Adrenal gland (tissue), 9 donors: ENCODE measurements at regions not wholly inside any gene's neighbourhood (a gene's known extent, or its start where the extent isn't known, plus 50 kb on each side); places are given as distances from the start of the nearest gene placed in this dataset.
"Not testable (repeated sequence)": the region's sequence is repeated elsewhere in the genome, so short reads cannot be mapped to it uniquely, and the experiment has no call there.

ENCODE experiments used
- DNase-seq, 7 donors: peaks; one replicate each; pipeline ENCODE4 v3.0.0-alpha.2; 2019 to 2020
- H3K27ac ChIP-seq, 5 donors: fragments of 200-600 bp; sonication (generic) in 4 of 5; 1 replicate in 3 of 5; 2 replicates in 2 of 5; pipeline versions ENCODE4 v1.5.1 to v1.8.0; 2016 to 2020; ENCODE audit warnings: mild to moderate bottlenecking in 1 of 5
- H3K27me3 ChIP-seq: fragments of 200-600 bp; 2 replicates; pipeline ENCODE4 v1.8.0; 2021
- H3K36me3 ChIP-seq, 2 donors: fragments of 200-600 bp; replicated peaks in 1 of 2; 1 replicate in 1 of 2; 2 replicates in 1 of 2; pipeline versions ENCODE4 v1.5.1 to v1.8.0; 2018 to 2022
- H3K4me1 ChIP-seq, 2 donors: fragments of 200-600 bp; replicated peaks in 1 of 2; 1 replicate in 1 of 2; 2 replicates in 1 of 2; pipeline versions ENCODE4 v1.5.1 to v1.8.0; 2018 to 2021
- H3K4me3 ChIP-seq, 4 donors: fragments of 200-600 bp; sonication (generic) in 3 of 4; one replicate each; pipeline ENCODE4 v1.5.1; 2016 to 2018
- H3K9me3 ChIP-seq, 3 donors: fragments of 200-600 bp; sonication (generic) in 1 of 3; replicated peaks in 1 of 3; 1 replicate in 2 of 3; 2 replicates in 1 of 3; pipeline versions ENCODE4 v1.5.1 to v1.8.0; 2016 to 2021
- CTCF ChIP-seq, 6 experiments: fragments of 450-650 bp in 4 of 6; fragments of 200-600 bp in 2 of 6; sonication (generic) in 1 of 6; IDR thresholded peaks; 1 replicate in 5 of 6; 2 replicates in 1 of 6; pipeline versions ENCODE4 v1.5.1 to v1.8.0; 2016 to 2021; ENCODE audit warnings: antibody characterized with exemption in 6 of 6, mild to moderate bottlenecking in 2 of 6, moderate library complexity in 1 of 6
- POLR2A ChIP-seq, 2 donors: fragments of 450-650 bp; IDR thresholded peaks; one replicate each; pipeline ENCODE4 v1.6.1; 2017; ENCODE audit warnings: antibody characterized with exemption in 2 of 2, mild to moderate bottlenecking in 2 of 2, moderate library complexity in 1 of 2
- WGBS, 4 donors: extraction: QIAGEN DNeasy Blood & Tissue Kit in 2 of 4; methylation state at CpG; one replicate each; pipeline versions ENCODE4 v1.1.5 to v1.1.7; 2013 to 2017; 5-methylcytosine and 5-hydroxymethylcytosine counted together
- intact Hi-C, 2 donors: fragments of 100-400 bp; cut with DNase I; formaldehyde crosslinking; loops; one replicate each; pipeline versions ENCODE4 v1.14.1 to v1.15.0; 2022 to 2023
- donor health status: healthy with polysubstance abuse.
- donor health status: Bipolar disorder and iron deficiency.
- donor health status: DM: yes; HTN: yes; CAD: no.
- donor health status: DM: no; HTN: no; CAD: no.
- donor health status: DM: no; HTN: no; CAD: no.

GRCh38 chr5:116730706-116731105, 156.1 kb upstream of the SEMA6A start:
- H3K4me3 ChIP-seq: no peak overlapping the region
- H3K4me1 ChIP-seq: no peaks in the 10 kb centered on the region
- DNase-seq: no peak
- intact Hi-C loops: no loop called here
- no peaks in the 10 kb centered on the region for H3K27me3 ChIP-seq
- WGBS, 4 donors: 71 to 80% (median 76%) methylated on average over 5 of the region's 5 CpGs
- no peaks in the 10 kb centered on the region for H3K36me3 ChIP-seq
- H3K9me3 ChIP-seq: no peaks in the 10 kb centered on the region
- TF ChIP-seq CTCF (IDR thresholded peaks at IDR 0.05) (no peak), POLR2A (IDR thresholded peaks at IDR 0.05) (no peak)
- no peak overlapping the region for H3K27ac ChIP-seq

DNA sequence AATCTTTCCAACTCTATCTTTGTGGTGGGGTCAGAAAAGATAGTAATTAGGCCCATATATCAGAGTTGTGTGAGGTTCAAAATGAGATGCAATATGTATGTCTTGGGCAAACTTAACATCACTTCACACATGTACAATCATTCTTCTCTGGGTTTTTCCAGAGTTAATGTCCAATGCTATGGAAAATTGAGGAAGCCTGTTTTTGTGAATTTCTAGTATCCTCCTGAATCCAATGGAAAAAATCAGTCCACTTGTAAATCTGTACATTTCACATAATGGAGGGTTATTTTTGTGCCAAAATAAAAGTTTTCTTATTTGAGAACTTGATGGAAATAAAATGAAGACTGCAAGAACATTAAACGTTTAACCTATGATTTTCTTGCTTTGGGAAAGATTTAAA, 155.6 kb upstream of the SEMA6A start:
- no peak overlapping the region for H3K27ac ChIP-seq
- no peaks in the 10 kb centered on the region for H3K27me3 ChIP-seq
- no peaks in the 10 kb centered on the region for H3K4me1 ChIP-seq
- H3K9me3 ChIP-seq: no peaks in the 10 kb centered on the region
- 71 to 84% (median 75%) methylated on average over 1 of the region's 1 CpG for WGBS, 4 donors
- H3K4me3 ChIP-seq: no peak overlapping the region
- TF ChIP-seq POLR2A (IDR thresholded peaks at IDR 0.05): no peak
- no peaks in the 10 kb centered on the region for H3K36me3 ChIP-seq
- DNase-seq: no peak
- intact Hi-C loops: no loop called here

DNA sequence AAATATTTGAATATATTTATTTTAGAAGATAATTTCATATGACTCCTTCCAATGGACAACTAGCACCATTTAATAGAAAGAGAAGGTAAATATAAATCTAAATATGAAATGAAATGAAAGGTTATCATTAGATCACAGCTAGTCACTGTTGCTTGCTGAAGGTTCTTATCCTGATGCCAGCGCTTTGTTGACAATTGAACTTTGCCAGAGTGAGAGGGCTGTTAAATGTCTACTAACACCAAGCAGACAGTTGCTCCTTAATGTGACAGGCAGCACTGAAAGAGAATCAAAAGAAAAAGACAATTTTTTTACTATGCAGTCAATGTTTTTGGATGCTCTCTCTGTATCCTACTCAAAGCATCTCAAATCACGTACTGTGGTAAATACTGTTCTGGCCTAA, 152.6 kb upstream of the SEMA6A start:
- 93 to 98% (median 93%) methylated on average over 2 of the region's 2 CpGs for WGBS, 4 donors
- H3K9me3 ChIP-seq: no peaks in the 10 kb centered on the region
- no peaks in the 10 kb centered on the region for H3K36me3 ChIP-seq
- TF ChIP-seq CTCF (IDR thresholded peaks at IDR 0.05): no peak
- no peak for TF ChIP-seq POLR2A (IDR thresholded peaks at IDR 0.05)
- no peak for DNase-seq
- no peak overlapping the region for H3K4me3 ChIP-seq
- H3K4me1 ChIP-seq: no peaks in the 10 kb centered on the region
- no peak overlapping the region for H3K27ac ChIP-seq
- no peaks in the 10 kb centered on the region for H3K27me3 ChIP-seq
- intact Hi-C loops: no loop called here

- 94 to 97% (median 95%) methylated on average over 2 of the region's 2 CpGs for WGBS, 4 donors
- intact Hi-C loops, H3K36me3 ChIP-seq: not testable (repeated sequence)
Observed at GRCh38 chr5:116726180-116726579, 151.6 kb upstream of the SEMA6A start.

GRCh38 chr5:116724971-116725370, 150.3 kb upstream of the SEMA6A start:
- 93 to 97% (median 95%) methylated on average over 2 of the region's 2 CpGs for WGBS, 4 donors
- no peak overlapping the region for H3K27ac ChIP-seq
- TF ChIP-seq CTCF (IDR thresholded peaks at IDR 0.05) (no peak), POLR2A (IDR thresholded peaks at IDR 0.05) (no peak)

More at GRCh38 chr5:116726180-116726579, 151.6 kb upstream of the SEMA6A start:
- H3K27me3 ChIP-seq, H3K4me3 ChIP-seq, DNase-seq, H3K27ac ChIP-seq, H3K4me1 ChIP-seq, H3K9me3 ChIP-seq: not testable (repeated sequence)

More at GRCh38 chr5:116724971-116725370, 150.3 kb upstream of the SEMA6A start:
- no peaks in the 10 kb centered on the region for H3K36me3 ChIP-seq
- no peak for DNase-seq
- no peak overlapping the region for H3K4me3 ChIP-seq
- H3K27me3 ChIP-seq: no peaks in the 10 kb centered on the region
- no peaks in the 10 kb centered on the region for H3K9me3 ChIP-seq
- no peaks in the 10 kb centered on the region for H3K4me1 ChIP-seq
- intact Hi-C loops: no loop called here
